Ovary (tissue), 3 donors: ENCODE measurements at regions not wholly inside any gene's neighbourhood (a gene's known extent, or its start where the extent isn't known, plus 50 kb on each side); places are given as distances from the start of the nearest gene placed in this dataset.

Experiments used
- EP300 ChIP-seq: sonication (generic); formaldehyde crosslinking; IDR thresholded peaks from one replicate; pipeline ENCODE4 v1.6.1; 2017; ENCODE audit warnings: antibody characterized with exemption
- POLR2A ChIP-seq: fragments of 450-650 bp; IDR thresholded peaks from one replicate; pipeline ENCODE4 v1.6.1; 2017; ENCODE audit warnings: antibody characterized with exemption, mild to moderate bottlenecking, moderate library complexity
- TF ChIP-seq, protein P1 (sequence below), 3 donors: fragments of 450-650 bp in 2 of 3; fragments of 200-600 bp in 1 of 3; IDR thresholded peaks; one replicate each; pipeline versions ENCODE4 v1.5.1 to v1.8.0; 2016 to 2022; ENCODE audit warnings: antibody characterized with exemption in 3 of 3, mild to moderate bottlenecking in 1 of 3
- donor health status: DM: no; HTN: no; CAD: no.

GRCh38 chr2:66897181-66897580 is 462.3 kb downstream of the MEIS1 start:
- TF ChIP-seq, protein P1, sequence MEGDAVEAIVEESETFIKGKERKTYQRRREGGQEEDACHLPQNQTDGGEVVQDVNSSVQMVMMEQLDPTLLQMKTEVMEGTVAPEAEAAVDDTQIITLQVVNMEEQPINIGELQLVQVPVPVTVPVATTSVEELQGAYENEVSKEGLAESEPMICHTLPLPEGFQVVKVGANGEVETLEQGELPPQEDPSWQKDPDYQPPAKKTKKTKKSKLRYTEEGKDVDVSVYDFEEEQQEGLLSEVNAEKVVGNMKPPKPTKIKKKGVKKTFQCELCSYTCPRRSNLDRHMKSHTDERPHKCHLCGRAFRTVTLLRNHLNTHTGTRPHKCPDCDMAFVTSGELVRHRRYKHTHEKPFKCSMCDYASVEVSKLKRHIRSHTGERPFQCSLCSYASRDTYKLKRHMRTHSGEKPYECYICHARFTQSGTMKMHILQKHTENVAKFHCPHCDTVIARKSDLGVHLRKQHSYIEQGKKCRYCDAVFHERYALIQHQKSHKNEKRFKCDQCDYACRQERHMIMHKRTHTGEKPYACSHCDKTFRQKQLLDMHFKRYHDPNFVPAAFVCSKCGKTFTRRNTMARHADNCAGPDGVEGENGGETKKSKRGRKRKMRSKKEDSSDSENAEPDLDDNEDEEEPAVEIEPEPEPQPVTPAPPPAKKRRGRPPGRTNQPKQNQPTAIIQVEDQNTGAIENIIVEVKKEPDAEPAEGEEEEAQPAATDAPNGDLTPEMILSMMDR (IDR thresholded peaks at IDR 0.05) = no peak
- TF ChIP-seq POLR2A (no peak), EP300 (no peak)
